Caki2 (cell line): ENCODE measurements at regions not wholly inside any gene's neighbourhood (a gene's known extent, or its start where the extent isn't known, plus 50 kb on each side); places are given as distances from the start of the nearest gene placed in this dataset.
A peak's percentile ranks its signal among the peaks of the same experiment; 100 is the strongest.

Experiments used
- DNase-seq: peaks from one replicate; pipeline ENCODE4 v3.0.0-alpha.2; 2015; ENCODE audit warnings: low read depth
- in situ Hi-C: cut with HindIII; loops from 2 replicates; pipeline ENCODE4 v1.10.0; 2016; ENCODE audit warnings: low sequenced_read_pairs, low pct_unique_long_range_greater_than_20kb, mixed read lengths

- in situ Hi-C loops: no loop called here
- DNase-seq: no peak
Observed at GRCh38 chr3:25229586-25229985, 198.5 kb upstream of the RARB start.

- in situ Hi-C loops: no loop called here
- no peak for DNase-seq
Observed at GRCh38 chr3:25235031-25235430, 193.0 kb upstream of the RARB start.

- in situ Hi-C loops: no loop called here
- DNase-seq: no peak
Observed at GRCh38 chr3:25235466-25235865, 192.6 kb upstream of the RARB start.

- in situ Hi-C loops: no loop called here
- no peak for DNase-seq
Observed at GRCh38 chr3:25237602-25238001, 190.5 kb upstream of the RARB start.

- in situ Hi-C loops: no loop called here
- DNase-seq: no peak
Observed at GRCh38 chr3:25239042-25239441, 189.0 kb upstream of the RARB start.

- no peak for DNase-seq
- in situ Hi-C loops: no loop called here
Observed at GRCh38 chr3:25246913-25247312, 181.2 kb upstream of the RARB start.

- DNase-seq: no peak
- in situ Hi-C loops: no loop called here
Observed at GRCh38 chr3:25252291-25252690, 175.8 kb upstream of the RARB start.

GRCh38 chr3:25257026-25257425 lies 171.0 kb upstream of the RARB start:
- in situ Hi-C loops: no loop called here
- peak; percentile 1 for DNase-seq

GRCh38 chr3:25259871-25260270 lies 168.2 kb upstream of the RARB start:
- in situ Hi-C loops: no loop called here

GRCh38 chr3:25262322-25262721 lies 165.7 kb upstream of the RARB start:
- in situ Hi-C loops: no loop called here
- no peak for DNase-seq

More at GRCh38 chr3:25259871-25260270, 168.2 kb upstream of the RARB start:
- DNase-seq: no peak

- no peak for DNase-seq
- in situ Hi-C loops: no loop called here
Observed at GRCh38 chr3:25265284-25265683, 162.8 kb upstream of the RARB start.

GRCh38 chr3:25266677-25267076 lies 161.4 kb upstream of the RARB start:
- no peak for DNase-seq
- in situ Hi-C loops: no loop called here

GRCh38 chr3:25272090-25272489 lies 156.0 kb upstream of the RARB start:
- no peak for DNase-seq
- in situ Hi-C loops: no loop called here

GRCh38 chr3:25273582-25274171 lies 154.4 kb upstream of the RARB start:
- no peak for DNase-seq
- in situ Hi-C loops: no loop called here

- in situ Hi-C loops: no loop called here
- DNase-seq: no peak
Observed at GRCh38 chr3:25277503-25277902, 150.6 kb upstream of the RARB start.

- in situ Hi-C loops: no loop called here
- DNase-seq: no peak
Observed at GRCh38 chr3:25281041-25281731, 146.9 kb upstream of the RARB start.

GRCh38 chr3:25281732-25282126 lies 146.3 kb upstream of the RARB start:
- no peak for DNase-seq
- in situ Hi-C loops: no loop called here

- DNase-seq: no peak
- in situ Hi-C loops: no loop called here
Observed at GRCh38 chr3:25283613-25284012, 144.4 kb upstream of the RARB start.

- in situ Hi-C loops: no loop called here
- DNase-seq: no peak
Observed at GRCh38 chr3:25284249-25284648, 143.8 kb upstream of the RARB start.

- no peak for DNase-seq
- in situ Hi-C loops: no loop called here
Observed at GRCh38 chr3:25287291-25287884, 140.7 kb upstream of the RARB start.
